ENCODE measurements at regions not wholly inside any gene's neighbourhood (a gene's known extent, or its start where the extent isn't known, plus 50 kb on each side); places are given as distances from the start of the nearest gene placed in this dataset.

DNA sequence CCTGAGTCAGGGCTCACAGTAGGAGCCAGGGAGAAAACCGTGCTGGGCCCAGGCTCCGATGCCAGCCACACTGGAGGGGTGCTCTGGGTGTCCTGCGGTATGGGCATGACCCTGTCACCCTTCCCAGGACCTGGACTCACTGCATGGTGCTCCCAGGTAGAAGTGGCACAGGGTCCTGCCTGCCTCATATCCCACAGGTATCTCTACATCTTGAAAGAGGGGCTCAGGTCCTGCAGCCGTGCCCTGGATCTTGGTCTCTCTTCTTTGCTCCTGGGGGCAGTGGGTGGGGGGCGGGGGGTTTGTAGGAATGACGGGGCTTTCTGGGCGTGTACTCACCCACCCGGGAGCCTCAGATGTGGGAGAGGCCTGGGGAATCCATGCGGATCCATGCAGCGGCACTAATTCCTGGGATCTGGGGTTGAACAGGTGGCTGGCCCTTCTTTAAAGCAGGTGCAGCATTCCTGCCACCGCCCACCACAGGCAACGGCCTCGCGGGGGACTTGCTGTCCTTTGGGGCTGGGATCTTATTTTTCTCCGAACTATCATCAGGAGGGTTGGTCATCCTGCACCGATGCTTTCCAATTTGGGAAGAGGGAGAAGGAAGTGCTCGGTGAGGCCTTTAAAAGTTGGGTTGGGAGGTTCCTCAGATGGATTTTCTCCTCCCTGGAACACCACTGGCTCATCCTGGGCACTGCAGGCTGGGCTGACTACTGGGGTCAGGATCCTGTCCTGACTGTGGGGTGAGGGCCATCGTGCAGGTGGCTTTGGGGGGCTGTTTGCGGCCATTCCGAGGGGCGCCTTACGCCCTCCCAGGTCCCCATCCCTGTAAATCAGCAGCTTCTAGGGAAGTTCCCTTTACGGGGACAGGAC lies 886.4 kb downstream of the BRD1 start:
- TF ChIP-seq, protein P1, sequence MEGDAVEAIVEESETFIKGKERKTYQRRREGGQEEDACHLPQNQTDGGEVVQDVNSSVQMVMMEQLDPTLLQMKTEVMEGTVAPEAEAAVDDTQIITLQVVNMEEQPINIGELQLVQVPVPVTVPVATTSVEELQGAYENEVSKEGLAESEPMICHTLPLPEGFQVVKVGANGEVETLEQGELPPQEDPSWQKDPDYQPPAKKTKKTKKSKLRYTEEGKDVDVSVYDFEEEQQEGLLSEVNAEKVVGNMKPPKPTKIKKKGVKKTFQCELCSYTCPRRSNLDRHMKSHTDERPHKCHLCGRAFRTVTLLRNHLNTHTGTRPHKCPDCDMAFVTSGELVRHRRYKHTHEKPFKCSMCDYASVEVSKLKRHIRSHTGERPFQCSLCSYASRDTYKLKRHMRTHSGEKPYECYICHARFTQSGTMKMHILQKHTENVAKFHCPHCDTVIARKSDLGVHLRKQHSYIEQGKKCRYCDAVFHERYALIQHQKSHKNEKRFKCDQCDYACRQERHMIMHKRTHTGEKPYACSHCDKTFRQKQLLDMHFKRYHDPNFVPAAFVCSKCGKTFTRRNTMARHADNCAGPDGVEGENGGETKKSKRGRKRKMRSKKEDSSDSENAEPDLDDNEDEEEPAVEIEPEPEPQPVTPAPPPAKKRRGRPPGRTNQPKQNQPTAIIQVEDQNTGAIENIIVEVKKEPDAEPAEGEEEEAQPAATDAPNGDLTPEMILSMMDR (IDR thresholded peaks at IDR 0.05; ENCODE audit: low read depth, low read length, missing control alignments) = no peak

GRCh38 chr22:48940266-48941032 lies 887.2 kb downstream of the BRD1 start:
- DNase-seq (ENCODE audit: low read depth) = no peak
- H3K4me3 ChIP-seq (ENCODE audit: low read depth, low read length) = no peak overlapping the region
- TF ChIP-seq, protein P1 (IDR thresholded peaks at IDR 0.05; ENCODE audit: low read depth, low read length, missing control alignments) = no peak

More for the DNA sequence above, 886.4 kb downstream of the BRD1 start:
- DNase-seq (ENCODE audit: low read depth) = no peak
- no peak overlapping the region for H3K4me3 ChIP-seq (ENCODE audit: low read depth, low read length)

DNA sequence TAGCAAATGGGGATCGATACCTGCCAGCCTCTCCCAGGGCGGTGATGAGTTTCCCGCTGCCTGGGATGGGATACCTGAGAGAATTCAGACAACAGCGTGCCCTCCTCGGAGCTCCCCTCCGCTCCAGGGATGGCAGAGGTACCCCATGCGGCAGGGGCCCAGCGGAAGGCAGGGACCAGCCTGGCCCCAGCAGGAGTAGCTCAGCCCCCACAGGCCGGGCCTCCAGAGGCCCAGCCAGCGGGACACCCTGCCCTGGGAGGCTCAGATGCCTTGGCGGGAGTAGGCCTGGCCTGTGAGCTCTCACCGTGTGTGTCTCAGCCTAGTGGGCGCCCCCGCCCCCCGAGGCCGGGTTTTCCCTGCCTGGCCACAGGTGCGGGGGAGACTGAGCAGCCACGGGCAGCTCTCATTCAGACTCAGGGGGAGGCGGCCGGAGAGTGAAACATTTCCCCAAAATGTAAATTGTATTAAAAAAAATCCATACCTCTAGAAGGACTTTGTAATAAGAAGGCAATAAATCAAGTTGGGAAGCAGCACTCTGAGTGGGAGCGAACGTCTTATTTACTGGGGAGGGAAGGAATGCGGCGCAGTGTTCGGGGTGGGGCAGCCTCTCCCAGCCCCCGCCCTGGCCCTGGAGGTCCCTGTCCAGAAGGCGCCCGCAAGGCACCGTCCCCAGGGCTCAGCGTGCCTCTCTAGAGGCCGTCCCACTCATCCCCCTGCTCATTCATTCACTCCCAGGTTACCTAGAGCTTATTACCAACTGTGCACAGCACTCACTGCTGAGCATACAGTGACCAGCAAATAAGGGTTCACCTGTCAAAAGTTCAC lies 888.0 kb downstream of the BRD1 start:
- no peak overlapping the region for H3K4me3 ChIP-seq (ENCODE audit: low read depth, low read length)
- TF ChIP-seq, protein P1 (IDR thresholded peaks at IDR 0.05; ENCODE audit: low read depth, low read length, missing control alignments) = no peak
- no peak for DNase-seq (ENCODE audit: low read depth)

DNA sequence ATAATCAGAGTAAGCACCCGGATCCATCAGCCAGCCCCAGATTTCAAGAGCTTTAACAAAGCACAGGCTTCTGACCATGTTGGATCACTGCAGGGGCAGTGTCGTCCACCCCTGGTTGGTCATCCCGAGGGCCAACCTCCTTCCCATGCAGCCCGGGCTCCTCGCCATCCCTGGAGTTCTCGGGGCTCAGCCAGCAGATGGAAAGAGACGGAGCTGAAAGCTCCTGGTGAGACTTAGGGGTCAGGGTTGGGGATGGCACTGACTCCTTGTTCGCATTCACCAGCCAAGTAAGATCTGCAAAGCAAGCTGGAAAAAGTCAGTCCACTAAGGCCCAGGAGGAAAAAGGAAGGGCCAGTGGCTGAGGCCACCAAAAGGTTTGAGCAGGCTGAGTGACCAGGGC lies 888.9 kb downstream of the BRD1 start:
- TF ChIP-seq, protein P1 (IDR thresholded peaks at IDR 0.05; ENCODE audit: low read depth, low read length, missing control alignments) = no peak
- no peak for DNase-seq (ENCODE audit: low read depth)

DNA sequence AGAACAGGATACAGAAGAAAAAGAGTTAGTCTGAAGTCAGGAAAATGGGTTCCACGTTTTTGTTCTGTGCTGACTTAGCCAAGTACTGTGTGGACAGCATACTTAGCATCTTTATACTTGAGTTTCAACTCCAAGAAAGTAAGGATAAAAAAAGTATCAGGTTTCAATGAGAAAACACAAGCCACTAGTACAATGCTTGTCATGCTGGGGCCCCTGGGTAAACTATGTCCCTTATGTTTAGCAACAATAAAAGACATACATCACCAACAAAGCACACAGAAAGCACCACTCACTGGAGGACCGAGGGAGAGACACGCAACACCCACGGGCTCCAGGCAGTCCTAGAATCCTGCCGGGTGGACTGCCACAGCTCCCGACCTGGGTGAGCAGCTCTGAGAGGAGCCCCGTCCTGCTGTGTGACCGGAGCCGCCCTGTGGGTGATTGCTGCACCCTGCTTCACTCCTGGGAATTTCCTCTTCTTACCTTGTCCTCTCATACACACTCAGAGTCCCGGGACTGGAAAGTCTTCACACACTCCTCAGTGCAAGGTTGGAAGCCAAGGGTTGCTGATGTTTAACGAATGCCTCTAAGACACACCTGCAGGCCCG lies 890.5 kb downstream of the BRD1 start:
- H3K4me3 ChIP-seq (ENCODE audit: low read depth, low read length) = no peak overlapping the region
- TF ChIP-seq, protein P1 (IDR thresholded peaks at IDR 0.05; ENCODE audit: low read depth, low read length, missing control alignments) = no peak
- no peak for DNase-seq (ENCODE audit: low read depth)

More for the DNA sequence above, 888.9 kb downstream of the BRD1 start:
- H3K4me3 ChIP-seq (ENCODE audit: low read depth, low read length) = no peak overlapping the region

DNA sequence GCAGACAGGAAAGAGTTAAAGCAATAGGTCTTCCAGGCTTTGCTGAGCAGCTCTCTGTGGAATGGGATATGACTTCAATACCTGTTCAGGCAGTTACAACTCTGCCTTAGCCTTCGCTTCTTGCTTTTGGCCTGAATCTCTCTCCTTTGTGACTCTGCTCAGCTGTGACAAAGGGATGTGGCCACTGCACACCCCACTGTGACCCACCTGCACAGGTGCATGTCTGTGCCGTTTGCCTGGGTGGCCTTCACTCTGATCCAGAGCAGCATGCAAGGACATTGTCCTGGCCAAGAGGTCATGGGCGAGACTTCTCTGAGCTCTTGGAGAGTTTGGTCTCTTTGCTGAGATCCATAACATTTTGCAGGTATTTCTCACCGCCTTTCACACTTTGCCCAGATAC lies 891.3 kb downstream of the BRD1 start:
- TF ChIP-seq, protein P1 (IDR thresholded peaks at IDR 0.05; ENCODE audit: low read depth, low read length, missing control alignments) = no peak
- no peak for DNase-seq (ENCODE audit: low read depth)
- no peak overlapping the region for H3K4me3 ChIP-seq (ENCODE audit: low read depth, low read length)
